Ovary (tissue), 7 donors: ENCODE measurements at regions not wholly inside any gene's neighbourhood (a gene's known extent, or its start where the extent isn't known, plus 50 kb on each side); places are given as distances from the start of the nearest gene placed in this dataset.

Experiments
- DNase-seq, 5 donors: peaks; one replicate each; pipeline ENCODE4 v3.0.0-alpha.2; 2019 to 2020
- H3K27ac ChIP-seq, 2 donors: fragments of 200-600 bp; one replicate each; pipeline versions ENCODE4 v1.5.1 to v1.8.0; 2019 to 2022
- H3K27me3 ChIP-seq: fragments of 200-600 bp; one replicate; pipeline ENCODE4 v1.8.0; 2022
- H3K36me3 ChIP-seq: fragments of 200-600 bp; sonication (generic); one replicate; pipeline ENCODE4 v1.5.1; 2019
- H3K4me1 ChIP-seq: one replicate; pipeline ENCODE4 v1.8.1; 2013; ENCODE audit warnings: mild to moderate bottlenecking, moderate library complexity; ENCODE audit not compliant: insufficient read depth
- H3K4me3 ChIP-seq: fragments of 200-600 bp; sonication (generic); one replicate; pipeline ENCODE4 v1.5.1; 2017
- H3K9me3 ChIP-seq, 2 donors: fragments of 200-600 bp in 1 of 2; sonication (generic) in 1 of 2; one replicate each; pipeline versions ENCODE4 v1.5.1 to v1.8.1; 2013 to 2019; ENCODE audit warnings: mild to moderate bottlenecking in 1 of 2, moderate library complexity in 1 of 2
- CTCF ChIP-seq, 3 donors: fragments of 450-650 bp in 2 of 3; fragments of 200-600 bp in 1 of 3; IDR thresholded peaks; one replicate each; pipeline versions ENCODE4 v1.5.1 to v1.8.0; 2016 to 2022; ENCODE audit warnings: antibody characterized with exemption in 3 of 3, mild to moderate bottlenecking in 1 of 3
- EP300 ChIP-seq: sonication (generic); formaldehyde crosslinking; IDR thresholded peaks from one replicate; pipeline ENCODE4 v1.6.1; 2017; ENCODE audit warnings: antibody characterized with exemption
- POLR2A ChIP-seq: fragments of 450-650 bp; IDR thresholded peaks from one replicate; pipeline ENCODE4 v1.6.1; 2017; ENCODE audit warnings: antibody characterized with exemption, mild to moderate bottlenecking, moderate library complexity
- WGBS, 3 donors: extraction: QIAGEN DNeasy Blood & Tissue Kit in 1 of 3; methylation state at CpG; one replicate each; pipeline versions ENCODE4 v1.1.5 to v1.1.7; 2013 to 2017; 5-methylcytosine and 5-hydroxymethylcytosine counted together
- intact Hi-C, 4 donors: fragments of 100-400 bp; cut with DNase I; formaldehyde crosslinking; loops; one replicate each; pipeline versions ENCODE4 v1.11.0 to v1.15.1; 2022 to 2023
- donor health status: DM: no; HTN: no; CAD: no; lungs with moderate emphysema.
- donor health status: DM: no; HTN: no; CAD: no.
- donor health status: Bipolar disorder and iron deficiency.
- donor health status: DM: no; HTN: no; CAD: no.
- donor health status: DM: yes; HTN: yes; CAD: no.

- DNase-seq: no peak
- Histone ChIP-seq H3K4me3 (no peak overlapping the region), H3K27me3 (no peaks in the 10 kb centered on the region), H3K27ac (no peak overlapping the region), H3K9me3 (no peaks in the 10 kb centered on the region), H3K4me1 (no peaks in the 10 kb centered on the region), H3K36me3 (no peaks in the 10 kb centered on the region)
- WGBS, 3 donors: 80 to 90% (median 87%) methylated on average over 4 of the region's 4 CpGs
- intact Hi-C loops: no loop called here
- TF ChIP-seq EP300 (no peak), POLR2A (no peak), CTCF (IDR thresholded peaks at IDR 0.05) (no peak)
Observed at GRCh38 chr3:107250221-107250620, 127.0 kb upstream of the CCDC54 start.

- no peak for TF ChIP-seq POLR2A
- DNase-seq: no peak
- Histone ChIP-seq H3K27ac (no peak overlapping the region), H3K4me1 (no peaks in the 10 kb centered on the region), H3K27me3 (no peaks in the 10 kb centered on the region), H3K4me3 (no peak overlapping the region), H3K36me3 (no peaks in the 10 kb centered on the region), H3K9me3 (no peaks in the 10 kb centered on the region)
- WGBS, 3 donors: 96% methylated on average over 5 of the region's 5 CpGs
- intact Hi-C loops: no loop called here
Observed at GRCh38 chr3:107251819-107252218, 125.4 kb upstream of the CCDC54 start.

GRCh38 chr3:107256963-107257362 lies 120.3 kb upstream of the CCDC54 start:
- TF ChIP-seq CTCF (IDR thresholded peaks at IDR 0.05) (no peak), EP300 (no peak), POLR2A (no peak)
- no peak for DNase-seq
- Histone ChIP-seq H3K27ac (no peak overlapping the region), H3K36me3 (no peaks in the 10 kb centered on the region), H3K4me3 (no peak overlapping the region), H3K9me3 (no peaks in the 10 kb centered on the region), H3K4me1 (peaks cover 1% of the 10 kb centered on the region), H3K27me3 (no peaks in the 10 kb centered on the region)
- 0 to 2% (median 0%) methylated on average over 1 of the region's 1 CpG for WGBS, 3 donors
- intact Hi-C loops: no loop called here

- Histone ChIP-seq H3K27ac (no peak overlapping the region), H3K9me3 (no peaks in the 10 kb centered on the region), H3K4me3 (no peak overlapping the region), H3K27me3 (no peaks in the 10 kb centered on the region), H3K36me3 (no peaks in the 10 kb centered on the region), H3K4me1 (peaks cover 3% of the 10 kb centered on the region)
- DNase-seq: no peak
- 62 to 94% (median 89%) methylated on average over 1 of the region's 1 CpG for WGBS, 3 donors
- TF ChIP-seq EP300: no peak
- TF ChIP-seq POLR2A: no peak
- no peak for TF ChIP-seq CTCF (IDR thresholded peaks at IDR 0.05)
- intact Hi-C loops: no loop called here
Observed at GRCh38 chr3:107258300-107258699, 118.9 kb upstream of the CCDC54 start.

GRCh38 chr3:107260207-107260606 lies 117.0 kb upstream of the CCDC54 start:
- Histone ChIP-seq H3K36me3 (no peaks in the 10 kb centered on the region), H3K4me3 (no peak overlapping the region), H3K27ac (no peak overlapping the region), H3K9me3 (no peaks in the 10 kb centered on the region), H3K4me1 (peaks cover 3% of the 10 kb centered on the region), H3K27me3 (no peaks in the 10 kb centered on the region)
- intact Hi-C loops: loop anchor here in 2 of 4 donors (10.0 kb wide), 3 partner anchors 135 to 265 kb away; partner anchors contain the start of gene BBX (in 1 of the 2)
- DNase-seq: no peak
- TF ChIP-seq EP300 (no peak), CTCF (IDR thresholded peaks at IDR 0.05) (no peak), POLR2A (no peak)
- WGBS, 3 donors: 70 to 88% (median 82%) methylated on average over 1 of the region's 1 CpG
